HPDE6-E6E7 (cell line): ENCODE measurements at regions not wholly inside any gene's neighbourhood (a gene's known extent, or its start where the extent isn't known, plus 50 kb on each side); places are given as distances from the start of the nearest gene placed in this dataset.
"Not testable (repeated sequence)": the region's sequence is repeated elsewhere in the genome, so short reads cannot be mapped to it uniquely, and the experiment has no call there.

Source experiments
- DNase-seq: peaks from one replicate; pipeline ENCODE4 v3.0.0; 2011; ENCODE audit warnings: missing footprints; ENCODE audit errors: extremely low spot score

DNA sequence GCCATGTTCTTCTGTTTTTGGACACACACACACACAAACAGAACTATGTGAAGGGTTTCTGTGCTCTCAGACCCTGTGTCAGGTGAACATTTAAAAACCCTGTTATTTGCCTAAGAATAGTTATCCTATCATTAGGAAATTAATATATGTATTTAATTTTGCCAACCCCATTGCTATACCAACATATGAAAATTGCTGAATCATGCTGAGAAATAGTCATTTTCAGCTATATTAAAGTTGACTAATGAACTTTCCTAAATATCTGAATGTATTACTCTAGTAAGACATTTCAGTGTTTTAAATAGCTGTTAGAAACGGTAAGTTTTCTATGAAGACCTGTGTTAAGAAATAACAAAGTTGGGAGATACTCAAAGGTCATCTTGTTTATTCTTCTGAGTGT lies 596.9 kb upstream of the GRM7 start:
- DNase-seq = no peak

DNA sequence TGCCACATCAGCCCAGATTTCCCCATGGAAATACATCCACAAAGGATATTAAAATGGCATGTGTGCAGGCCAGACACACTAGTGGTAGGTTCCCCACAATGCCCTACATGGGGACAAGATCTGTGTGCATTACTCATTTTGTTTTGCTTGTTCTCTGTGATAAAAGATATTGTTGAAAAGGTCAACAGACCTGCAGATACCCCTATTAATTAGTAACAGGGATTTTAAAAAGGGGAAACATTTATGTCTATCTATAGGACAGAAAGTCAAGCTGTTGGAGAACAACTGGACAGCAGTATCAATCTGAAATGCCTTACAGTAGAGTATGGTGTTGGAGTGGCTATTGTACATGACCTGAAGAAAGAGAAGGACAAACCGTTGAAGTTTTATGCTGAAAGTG lies 596.0 kb upstream of the GRM7 start:
- DNase-seq = no peak

DNA sequence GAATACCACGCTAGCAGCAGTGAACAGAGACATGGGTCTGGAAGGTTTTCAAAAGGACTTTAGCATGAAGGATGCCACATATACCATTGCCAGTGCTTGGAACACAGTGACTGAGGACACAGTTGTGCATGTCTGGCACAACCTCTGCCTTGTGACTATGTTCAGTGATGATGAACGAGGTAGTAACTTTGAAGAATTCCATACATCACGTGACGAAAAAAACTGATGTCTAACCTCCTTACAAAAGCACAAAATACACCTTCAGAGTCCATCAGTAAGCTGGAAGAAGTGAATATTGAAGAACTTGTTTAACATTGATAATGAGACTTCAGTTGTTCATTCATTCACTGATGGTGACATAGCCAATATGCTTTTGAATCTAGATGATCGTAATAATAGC lies 594.8 kb upstream of the GRM7 start:
- DNase-seq = no peak

DNA sequence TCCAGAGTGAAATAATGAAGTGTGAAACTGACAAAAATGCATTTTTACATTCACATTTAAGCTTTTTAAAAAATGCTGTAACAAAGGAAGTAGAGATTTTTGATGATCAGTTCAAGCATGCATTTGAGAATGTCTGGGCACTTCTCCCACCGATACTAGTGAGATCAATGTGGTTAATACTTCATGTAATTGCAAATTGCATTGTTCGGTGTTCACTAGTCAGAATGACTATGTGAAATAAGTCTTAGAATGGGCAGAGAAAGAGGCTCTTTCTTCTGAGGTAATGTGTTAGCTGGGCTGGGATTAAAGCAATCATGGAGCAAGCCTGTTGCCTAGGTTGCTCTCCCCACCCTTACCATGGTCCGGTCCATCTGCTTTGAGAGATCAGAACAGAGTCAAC lies 587.0 kb upstream of the GRM7 start:
- no peak for DNase-seq

DNA sequence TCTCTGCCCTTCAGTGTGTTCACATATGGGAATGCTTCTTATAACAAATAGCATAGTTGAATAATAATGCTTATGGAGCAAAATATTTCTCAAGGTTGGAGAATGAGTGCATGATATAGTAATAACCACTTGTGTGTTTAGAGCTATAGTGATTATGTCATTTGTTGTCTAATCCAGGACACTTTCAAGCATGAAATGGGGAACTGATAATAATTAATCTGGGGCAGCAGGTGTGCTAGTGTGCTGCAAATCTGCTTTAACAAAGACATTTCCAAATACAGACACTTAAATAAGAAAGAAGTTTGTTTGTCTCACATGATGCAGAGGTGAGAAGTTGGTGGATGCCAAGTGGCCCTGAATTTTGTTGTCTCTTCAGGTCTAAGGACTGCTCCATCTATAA lies 579.3 kb upstream of the GRM7 start:
- no peak for DNase-seq

DNA sequence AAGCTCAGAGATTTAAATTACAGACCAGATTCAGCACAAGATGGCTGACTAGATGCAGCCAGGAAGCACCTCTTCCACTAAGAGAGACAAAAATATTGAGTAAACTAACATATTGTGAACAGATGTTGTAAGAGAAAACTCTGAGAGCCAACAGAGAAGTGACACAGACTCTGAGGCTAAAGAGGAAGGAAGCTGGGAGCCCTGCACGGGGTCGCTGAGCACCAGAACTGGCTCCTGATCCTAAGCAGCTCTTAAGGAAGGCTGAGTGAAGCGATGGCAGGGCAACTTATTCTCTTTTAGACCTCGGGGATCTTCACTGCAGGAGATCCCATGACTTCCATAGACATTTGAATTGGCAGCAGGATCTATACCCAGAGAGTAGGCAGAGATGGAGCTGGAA lies 578.0 kb upstream of the GRM7 start:
- no peak for DNase-seq

DNA sequence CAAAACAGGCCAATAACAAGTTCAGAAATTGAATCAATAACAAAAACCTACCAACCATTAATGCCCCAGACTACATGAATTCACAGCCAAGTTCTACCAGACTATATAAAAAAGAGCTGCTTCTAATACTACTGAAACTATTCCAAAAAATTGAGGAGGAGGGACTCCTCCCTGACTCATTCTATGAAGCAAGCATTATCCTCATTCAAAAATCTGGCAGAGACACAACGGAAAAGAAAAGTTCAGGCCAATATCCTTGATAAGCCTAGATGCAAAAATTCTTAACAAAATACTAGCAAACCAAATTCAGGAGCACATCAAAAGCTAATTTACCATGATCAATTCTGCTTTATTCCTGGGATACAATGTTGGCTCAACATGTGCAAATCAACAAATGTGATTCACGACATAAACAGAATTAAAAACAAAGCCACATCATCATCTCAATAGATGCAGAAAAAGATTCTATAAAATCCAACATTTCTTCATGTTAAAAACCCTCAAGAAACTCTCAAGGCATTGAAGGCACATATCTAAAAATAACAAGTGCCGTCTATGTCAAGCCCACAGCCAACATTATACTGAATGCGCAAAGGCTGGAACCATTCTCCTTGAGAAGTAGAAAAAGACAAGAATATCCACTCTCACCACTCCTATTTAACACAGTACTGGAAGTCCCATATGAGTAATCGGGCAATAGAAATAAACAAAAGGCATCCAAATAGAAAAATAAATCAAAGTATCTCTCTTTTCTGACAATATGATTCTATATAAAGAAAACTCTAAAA lies 573.6 kb upstream of the GRM7 start:
- no peak for DNase-seq

DNA sequence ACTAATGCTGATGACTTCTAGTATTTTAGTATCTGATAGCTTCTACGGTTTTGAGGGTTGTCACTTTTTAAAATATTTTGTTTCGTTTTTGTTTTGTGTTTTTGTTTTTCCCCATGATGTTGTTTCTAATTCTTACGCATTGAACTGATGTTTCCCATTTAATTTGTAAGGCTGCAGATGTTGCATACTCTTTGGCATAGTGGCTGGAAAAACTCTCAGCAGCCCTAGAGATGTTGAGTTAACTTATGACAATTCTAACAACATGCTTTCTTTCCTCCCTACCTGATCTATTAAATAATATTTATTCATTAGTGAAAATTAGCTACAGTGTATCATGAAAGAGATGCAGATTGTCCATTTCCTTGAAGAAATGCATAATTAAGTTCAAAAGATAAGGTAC lies 559.3 kb upstream of the GRM7 start:
- DNase-seq = no peak

DNA sequence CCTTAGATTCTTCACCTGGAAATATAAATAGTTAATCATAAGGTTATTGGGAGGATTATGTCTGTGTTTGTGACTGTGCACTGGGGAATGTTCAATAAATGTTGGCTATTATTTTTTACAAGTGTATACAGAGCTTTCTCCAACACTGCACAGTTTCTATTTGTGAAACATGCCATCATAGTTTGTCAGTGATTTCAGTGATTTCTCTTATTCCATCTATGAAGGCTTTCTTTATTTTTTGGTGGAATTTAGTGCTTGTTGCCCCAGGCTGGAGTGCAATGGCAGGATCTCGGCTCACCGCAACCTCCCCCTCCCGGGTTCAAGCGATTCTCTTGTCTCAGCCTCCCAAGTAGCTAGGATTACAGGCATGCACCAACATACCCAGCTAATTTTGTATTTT lies 545.0 kb upstream of the GRM7 start:
- no peak for DNase-seq

DNA sequence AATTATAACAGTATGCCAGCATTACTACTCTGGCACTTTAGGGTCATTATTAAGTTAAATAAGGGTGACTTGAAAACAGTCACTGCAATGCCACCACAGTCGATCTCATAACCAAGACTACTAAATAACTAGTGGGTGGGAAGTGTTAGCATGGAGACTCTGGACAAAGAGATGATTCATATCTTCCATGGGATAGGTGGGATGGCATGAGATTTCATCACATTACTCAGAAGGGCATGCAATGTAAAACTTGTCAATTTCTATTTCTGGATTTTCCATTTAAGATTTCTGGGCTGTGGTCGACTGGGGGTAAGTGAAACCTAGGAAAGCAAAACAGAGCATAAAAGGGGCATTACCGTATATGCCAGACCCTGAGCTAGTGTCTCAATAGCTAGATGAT lies 538.9 kb upstream of the GRM7 start:
- DNase-seq = no peak

DNA sequence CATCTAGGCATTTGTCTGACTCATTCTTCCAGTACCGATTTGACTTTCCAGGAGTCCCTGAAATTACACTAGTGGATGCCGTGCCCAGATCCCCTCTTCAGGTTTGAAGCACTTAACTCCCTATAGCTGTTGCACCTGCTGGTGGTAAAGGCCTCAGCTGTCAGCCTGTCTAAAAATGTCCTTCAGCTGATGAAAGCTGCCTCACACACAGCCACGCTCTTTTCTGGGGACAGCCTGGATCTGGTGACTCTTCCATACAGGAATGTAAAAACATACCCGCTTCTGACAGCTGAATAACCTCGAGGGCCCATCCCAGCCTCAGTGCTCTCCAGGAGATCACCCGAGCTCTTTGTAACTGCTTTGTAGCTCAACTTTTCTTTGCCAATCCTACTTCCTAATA lies 534.1 kb upstream of the GRM7 start:
- DNase-seq = no peak

DNA sequence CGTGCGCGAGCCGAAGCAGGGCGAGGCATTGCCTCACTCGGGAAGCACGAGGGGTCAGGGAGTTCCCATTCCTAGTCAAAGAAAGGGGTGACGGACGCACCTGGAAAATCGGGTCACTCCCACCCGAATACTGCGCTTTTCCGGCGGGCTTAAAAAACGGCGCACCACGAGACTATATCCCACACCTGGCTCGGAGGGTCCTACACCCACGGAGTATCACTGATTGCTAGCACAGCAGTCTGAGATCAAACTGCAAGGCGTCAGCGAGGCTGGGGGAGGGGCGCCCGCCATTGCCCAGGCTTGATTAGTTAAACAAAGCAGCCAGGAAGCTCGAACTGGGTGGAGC lies 520.0 kb upstream of the GRM7 start:
- not testable (repeated sequence) for DNase-seq

DNA sequence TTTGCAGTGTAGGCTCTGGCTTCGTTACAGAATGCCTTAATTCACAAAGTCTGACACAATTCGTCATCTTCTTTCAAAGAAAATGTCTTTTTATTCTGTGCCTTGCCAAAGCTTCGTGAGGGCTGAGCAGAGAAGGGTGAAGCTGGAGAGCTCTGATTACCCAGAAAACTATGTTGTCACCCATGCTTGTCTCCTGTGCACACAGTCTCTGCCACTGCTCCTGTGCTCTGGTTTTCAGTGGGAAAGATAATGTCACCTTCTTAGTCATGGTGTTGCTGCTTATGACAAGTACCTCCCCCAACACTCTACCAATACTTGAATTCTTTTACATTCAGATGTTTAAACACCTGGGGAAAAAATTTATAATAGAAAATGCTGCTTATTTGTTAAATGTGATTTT lies 509.2 kb upstream of the GRM7 start:
- no peak for DNase-seq

DNA sequence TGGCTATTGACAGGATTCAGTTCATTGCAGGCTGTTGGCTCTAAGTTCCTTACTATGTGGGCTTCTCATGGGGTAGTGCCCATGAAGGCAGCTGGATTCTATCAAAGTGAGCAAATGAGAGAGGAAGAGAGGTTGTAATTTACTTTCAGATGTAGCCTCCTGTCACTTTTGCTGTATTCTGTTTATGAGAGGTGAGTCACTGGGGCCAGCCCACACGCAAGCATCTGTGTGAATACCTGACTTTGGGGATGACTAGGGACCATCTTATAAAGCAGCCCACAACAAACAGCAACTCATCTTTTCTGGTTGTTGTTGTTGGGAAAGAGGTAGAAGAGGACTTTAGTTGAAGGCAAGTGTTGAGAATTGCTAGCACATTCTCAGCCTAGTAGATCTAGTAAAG lies 506.3 kb upstream of the GRM7 start:
- DNase-seq = no peak

DNA sequence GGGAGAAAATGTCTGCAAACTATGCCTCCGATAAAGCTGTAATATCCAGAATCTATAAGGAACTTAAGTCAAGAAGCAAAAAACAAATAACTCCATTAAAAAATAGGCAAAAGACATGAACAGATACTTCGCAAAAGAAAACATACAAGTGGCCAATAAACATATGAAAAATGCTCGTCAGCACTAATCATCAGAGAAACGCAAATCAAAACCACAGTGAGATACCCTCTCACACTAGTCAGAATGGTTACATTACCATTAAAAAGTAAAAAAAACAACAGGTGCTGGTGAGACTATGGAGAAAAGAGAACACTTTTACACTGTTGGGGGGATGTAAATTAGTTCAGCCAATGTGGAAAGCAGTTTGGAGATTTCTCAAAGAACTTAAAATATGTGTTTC lies 498.5 kb upstream of the GRM7 start:
- DNase-seq = no peak

DNA sequence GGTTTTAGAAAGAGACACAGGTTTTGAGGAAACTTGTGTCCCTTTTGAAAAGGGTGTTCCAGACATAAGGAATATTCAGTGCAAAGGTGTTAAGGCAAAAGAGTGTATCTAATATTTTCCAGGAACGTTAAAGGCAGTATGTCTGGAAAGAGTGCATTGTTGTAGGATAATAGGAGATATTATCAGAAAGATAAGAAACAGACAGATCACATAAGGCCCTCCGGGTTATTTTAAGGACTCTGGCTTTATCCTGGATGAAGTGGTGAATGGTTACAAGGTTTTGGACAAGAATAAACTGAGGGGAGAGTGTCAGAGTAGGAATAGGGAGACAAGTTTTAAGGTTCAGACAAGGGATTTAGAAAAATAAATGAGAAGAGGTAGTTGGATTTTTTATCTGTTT lies 493.7 kb upstream of the GRM7 start:
- DNase-seq = no peak

DNA sequence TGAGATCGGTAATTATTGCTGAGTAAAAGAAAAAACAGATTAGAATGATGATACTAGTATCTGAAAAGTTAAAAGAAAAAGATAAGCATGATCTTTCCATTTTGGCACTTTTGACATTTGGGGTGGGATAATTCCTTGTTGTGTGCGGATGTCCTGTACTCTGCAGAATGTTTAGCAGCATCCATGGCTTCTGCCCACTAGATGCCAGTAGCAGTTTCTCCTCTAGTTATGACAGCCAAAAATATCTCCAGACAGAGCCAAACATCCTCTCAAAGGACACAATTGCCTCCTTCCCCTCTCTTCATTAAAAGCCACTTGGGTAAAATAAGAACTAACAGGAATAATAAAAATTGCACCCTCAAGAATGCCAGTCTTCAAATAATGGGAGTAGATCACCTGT lies 468.8 kb upstream of the GRM7 start:
- no peak for DNase-seq

DNA sequence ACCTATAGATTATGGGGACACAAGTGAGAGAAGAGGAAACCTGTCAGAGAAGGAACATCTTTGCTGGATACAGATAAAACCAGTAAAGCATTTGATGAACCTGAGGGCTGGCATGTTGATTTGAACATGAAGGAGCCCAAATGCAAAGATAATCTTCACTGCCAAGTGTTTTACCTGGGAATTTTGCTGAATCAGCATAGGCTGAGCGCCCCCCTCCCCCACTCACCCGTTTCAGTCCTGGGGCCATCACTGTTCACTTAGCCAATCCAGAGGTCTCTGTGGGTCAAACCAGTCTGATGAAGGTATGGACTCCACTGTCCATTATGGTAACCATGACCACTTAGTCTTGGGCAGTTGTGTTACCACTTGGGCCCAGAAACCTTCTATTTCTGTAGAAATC lies 466.0 kb upstream of the GRM7 start:
- DNase-seq = no peak

DNA sequence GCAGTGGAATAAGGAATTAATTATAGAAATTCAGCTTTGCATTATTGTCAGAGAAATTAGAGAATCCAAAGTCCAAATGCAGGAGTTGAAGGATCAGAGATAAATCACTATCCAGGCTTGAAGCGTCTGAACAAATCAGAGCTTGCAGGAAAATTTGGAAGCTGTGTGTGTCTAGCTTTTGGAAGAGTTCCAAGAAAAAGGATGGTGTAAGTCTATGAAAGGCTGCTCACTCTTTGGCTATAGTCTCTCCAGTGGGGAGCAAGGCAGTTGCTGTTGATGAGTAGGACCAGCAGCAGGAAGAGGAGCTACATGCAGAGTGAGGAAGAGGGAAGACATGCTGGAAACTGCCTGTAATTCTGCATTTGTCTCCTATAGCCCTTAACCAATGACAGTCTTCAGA lies 464.3 kb upstream of the GRM7 start:
- DNase-seq = no peak

DNA sequence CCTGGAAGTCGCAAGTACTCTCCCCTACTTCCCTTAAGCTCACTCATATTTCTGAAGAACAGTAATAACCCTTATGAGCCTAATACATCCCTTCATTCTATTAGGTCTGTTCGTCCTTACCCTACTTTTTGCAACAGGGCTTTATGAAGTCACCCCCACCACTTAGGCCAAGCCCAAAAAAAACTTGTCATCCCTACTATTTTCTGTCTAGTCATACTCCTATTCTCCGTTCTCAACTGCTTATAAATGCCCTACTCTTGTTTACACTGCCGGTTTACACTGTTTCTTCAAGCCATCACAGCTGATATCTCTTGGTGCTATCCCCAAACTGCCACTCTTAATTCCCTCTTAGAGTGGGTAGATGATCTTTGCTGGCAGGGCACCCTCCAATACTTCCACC lies 458.2 kb upstream of the GRM7 start:
- DNase-seq = not testable (repeated sequence)

DNA sequence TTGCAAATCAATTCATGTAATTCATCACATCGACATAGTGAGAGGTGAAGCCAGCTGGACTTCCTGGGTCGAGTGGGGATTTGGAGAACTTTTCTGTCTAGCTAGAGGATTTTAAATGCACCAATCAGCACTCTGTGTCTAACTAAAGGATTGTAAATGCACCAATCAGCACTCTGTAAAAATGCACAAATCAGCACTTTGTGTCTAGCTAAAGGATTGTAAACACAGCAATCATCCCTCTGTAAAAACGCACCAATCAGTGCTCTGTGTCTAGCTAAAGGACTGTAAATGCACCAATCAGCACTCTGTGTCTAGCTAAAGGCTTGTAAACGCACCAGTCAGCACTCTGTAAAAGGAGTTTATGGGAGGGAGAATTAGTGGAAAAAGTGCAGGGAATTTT lies 454.0 kb upstream of the GRM7 start:
- DNase-seq = not testable (repeated sequence)

DNA sequence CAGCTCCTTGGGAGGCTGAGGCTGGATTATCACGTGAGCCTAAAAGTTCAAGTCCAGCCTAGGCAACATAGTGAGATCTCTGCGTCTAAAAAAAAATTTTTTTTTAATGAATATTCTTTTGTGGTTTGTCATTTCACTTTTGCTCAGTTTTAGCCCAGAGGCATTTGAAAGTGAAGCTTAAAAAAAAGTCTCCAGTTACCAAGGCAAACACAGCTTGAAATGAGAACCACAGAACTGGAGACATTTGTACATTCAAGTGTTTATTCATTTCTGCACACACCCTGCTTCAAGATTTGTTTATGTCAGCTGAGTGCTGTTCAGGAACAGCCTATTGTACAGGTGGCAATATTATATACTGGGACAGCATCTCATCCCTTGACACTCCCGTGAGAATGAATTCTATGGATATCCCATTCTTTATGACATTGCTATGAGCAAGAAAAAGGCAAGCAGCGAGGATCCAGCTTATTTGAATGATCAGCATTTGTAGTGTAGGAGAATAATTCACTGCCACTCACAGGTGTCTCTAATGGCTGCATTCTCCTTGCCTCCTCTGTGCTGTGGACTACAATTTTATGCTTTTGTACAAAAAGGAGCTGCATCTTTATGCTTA lies 444.8 kb upstream of the GRM7 start:
- no peak for DNase-seq

DNA sequence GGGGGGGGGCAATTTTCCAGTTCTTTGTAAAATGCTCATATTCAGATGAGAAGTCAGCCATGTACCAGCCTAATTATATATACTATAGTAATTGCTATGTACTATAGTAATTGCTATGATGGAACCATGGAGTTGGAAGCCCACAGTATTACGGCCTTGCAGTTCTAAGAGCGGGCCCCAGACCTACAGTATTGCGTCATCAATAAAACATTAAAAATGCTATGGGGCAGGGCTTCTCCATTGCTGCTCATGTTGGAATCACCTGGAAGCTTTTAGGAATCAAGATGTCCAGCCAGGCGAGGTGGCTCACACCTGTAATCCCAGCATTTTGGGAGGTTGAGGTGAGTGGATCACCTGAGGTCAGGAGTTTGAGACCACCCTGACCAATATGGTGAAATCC lies 443.7 kb upstream of the GRM7 start:
- DNase-seq = no peak

DNA sequence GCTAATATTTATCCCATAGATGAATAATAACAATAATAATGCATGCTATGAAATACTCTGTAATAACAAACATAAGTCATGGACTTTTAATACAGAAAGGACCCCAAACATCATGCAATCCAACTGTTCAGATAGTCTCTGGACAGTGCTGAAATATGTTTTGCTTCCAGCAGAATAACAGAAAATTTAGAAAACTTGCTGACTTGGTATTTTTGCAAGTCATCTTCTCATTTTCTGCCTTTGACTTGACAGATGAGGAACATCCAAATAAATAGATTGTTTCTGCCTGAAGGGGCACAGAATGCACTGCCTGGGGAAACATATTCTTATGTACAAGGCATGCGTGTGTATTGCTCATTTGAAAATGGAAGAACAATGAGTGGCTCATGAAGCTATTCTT lies 442.4 kb upstream of the GRM7 start:
- no peak for DNase-seq
